ENCODE measurements at regions not wholly inside any gene's neighbourhood (a gene's known extent, or its start where the extent isn't known, plus 50 kb on each side); places are given as distances from the start of the nearest gene placed in this dataset.
A peak's percentile ranks its signal among the peaks of the same experiment; 100 is the strongest.
"Not testable (repeated sequence)": the region's sequence is repeated elsewhere in the genome, so short reads cannot be mapped to it uniquely, and the experiment has no call there.

DNA sequence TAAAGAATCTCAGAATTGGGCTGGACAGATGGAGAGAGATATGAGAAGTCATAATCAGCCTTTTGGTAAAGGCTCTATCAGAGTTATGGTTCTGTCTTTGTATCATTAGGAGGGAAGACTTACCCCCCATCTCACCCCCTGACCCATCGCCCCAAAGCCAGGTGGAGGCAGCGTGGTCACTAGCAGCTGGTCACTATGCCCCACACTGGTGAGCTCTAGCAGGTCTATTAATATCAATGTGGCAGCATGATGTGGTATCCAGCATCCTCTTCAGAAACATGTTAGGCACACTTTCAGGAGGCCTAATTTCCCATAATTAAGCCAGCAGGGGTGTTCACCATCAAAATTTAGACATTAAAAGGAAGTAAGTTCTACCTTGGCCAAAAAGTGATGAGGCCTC lies 183.8 kb upstream of the COX10 start:
- Mint-ChIP-seq H3K27me3 (ENCODE audit: unreplicated experiment) (peaks cover 3% of the 10 kb centered on the region), H3K36me3 (ENCODE audit: unreplicated experiment) (peaks cover 11% of the 10 kb centered on the region), H3K9me3 (ENCODE audit: unreplicated experiment) (peaks cover 4% of the 10 kb centered on the region)

DNA sequence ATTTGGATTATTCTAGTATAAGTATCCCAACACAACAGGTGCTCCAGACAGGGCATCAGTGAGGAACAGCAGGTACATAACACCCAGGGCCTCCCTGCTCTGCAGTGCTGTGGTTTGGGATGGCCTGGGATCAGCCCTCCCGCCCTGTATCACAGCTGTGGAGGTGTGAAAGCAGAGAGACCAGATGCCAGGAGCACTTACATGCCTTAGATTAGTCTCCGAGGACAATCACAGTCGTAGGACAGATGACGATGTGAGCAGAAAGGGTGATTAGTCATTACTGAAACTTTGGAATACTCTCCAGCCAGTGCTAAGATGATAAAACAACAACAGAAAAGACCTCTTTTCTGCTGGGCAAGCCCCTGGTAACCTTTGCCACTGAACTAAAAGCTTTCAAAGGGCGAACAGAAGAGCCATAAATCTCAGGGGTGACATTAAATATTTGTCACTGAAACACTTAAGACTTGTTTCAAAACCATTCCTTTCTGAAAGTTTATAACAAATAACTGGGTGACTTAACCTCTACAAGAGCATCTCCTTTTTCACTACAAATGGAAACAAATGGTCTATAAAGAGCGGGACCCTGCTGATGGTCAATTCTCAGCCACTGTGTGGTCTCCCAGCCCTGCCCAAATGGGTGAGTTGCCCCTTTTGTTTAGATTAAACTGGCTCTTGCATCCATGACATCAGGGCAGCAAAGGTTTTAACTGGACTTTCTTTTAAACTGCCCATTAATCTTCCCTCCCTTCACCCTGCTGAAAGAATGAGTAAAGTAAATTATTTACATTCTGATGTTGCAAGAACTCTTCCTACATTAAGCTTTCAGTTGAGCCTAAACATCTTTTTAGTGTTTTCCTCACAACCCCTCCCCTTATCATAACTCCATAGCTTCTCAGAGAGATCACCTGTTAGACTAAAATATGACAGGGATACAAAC lies 183.1 kb upstream of the COX10 start:
- Mint-ChIP-seq H3K27me3 (ENCODE audit: unreplicated experiment) (peaks cover 3% of the 10 kb centered on the region), H3K4me1 (ENCODE audit: low read depth, unreplicated experiment) (peaks cover 11% of the 10 kb centered on the region), H3K9me3 (ENCODE audit: unreplicated experiment) (peaks cover 4% of the 10 kb centered on the region), H3K4me3 (ENCODE audit: unreplicated experiment) (no peak overlapping the region), H3K27ac (ENCODE audit: unreplicated experiment) (peak overlapping the region; percentile 5), H3K36me3 (ENCODE audit: unreplicated experiment) (peaks cover 11% of the 10 kb centered on the region)
- peak; percentile 28 for DNase-seq
- no peak for TF ChIP-seq CTCF (IDR thresholded peaks at IDR 0.05; ENCODE audit: partially characterized antibody, unreplicated experiment)

More for the DNA sequence above, 183.8 kb upstream of the COX10 start:
- H3K4me3 Mint-ChIP-seq (ENCODE audit: unreplicated experiment) = no peak overlapping the region
- peaks cover 11% of the 10 kb centered on the region for H3K4me1 Mint-ChIP-seq (ENCODE audit: low read depth, unreplicated experiment)
- no peak for DNase-seq
- no peak overlapping the region for H3K27ac Mint-ChIP-seq (ENCODE audit: unreplicated experiment)
- TF ChIP-seq CTCF (IDR thresholded peaks at IDR 0.05; ENCODE audit: partially characterized antibody, unreplicated experiment) = no peak

DNA sequence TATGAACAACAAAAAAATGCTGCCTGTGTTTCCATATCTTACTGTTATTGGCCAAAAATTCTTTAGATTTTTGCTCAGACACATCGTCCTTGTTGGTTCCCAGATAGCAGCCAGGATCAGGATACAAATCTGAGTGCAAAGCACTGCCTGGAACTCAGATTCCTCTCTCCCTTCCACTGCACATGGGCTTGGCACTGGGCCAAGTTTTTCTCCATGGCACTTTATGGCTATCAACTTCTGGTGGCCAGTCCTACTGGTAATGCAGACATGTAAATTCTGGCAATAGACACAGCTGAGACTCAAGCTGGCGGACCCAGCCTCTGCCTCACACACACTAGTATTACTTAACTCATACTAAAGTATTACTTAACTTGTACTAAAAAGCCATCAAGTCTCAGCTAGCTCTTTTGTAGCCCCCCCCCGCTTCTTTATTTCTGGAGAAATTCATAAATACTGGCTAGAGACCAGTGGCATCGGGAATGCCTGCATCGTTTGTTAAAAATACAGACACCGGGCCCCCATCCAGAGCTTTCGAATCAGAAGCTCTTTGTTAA lies 181.2 kb upstream of the COX10 start:
- peaks cover 11% of the 10 kb centered on the region for H3K4me1 Mint-ChIP-seq (ENCODE audit: low read depth, unreplicated experiment)
- no peak for TF ChIP-seq CTCF (IDR thresholded peaks at IDR 0.05; ENCODE audit: partially characterized antibody, unreplicated experiment)
- H3K9me3 Mint-ChIP-seq (ENCODE audit: unreplicated experiment) = peaks cover 2% of the 10 kb centered on the region
- H3K27ac Mint-ChIP-seq (ENCODE audit: unreplicated experiment) = no peak overlapping the region
- peaks cover 3% of the 10 kb centered on the region for H3K27me3 Mint-ChIP-seq (ENCODE audit: unreplicated experiment)
- no peaks in the 10 kb centered on the region for H3K36me3 Mint-ChIP-seq (ENCODE audit: unreplicated experiment)
- peak; percentile 35 for DNase-seq
- no peak overlapping the region for H3K4me3 Mint-ChIP-seq (ENCODE audit: unreplicated experiment)

GRCh38 chr17:13908971-13909370 lies 160.3 kb upstream of the COX10 start:
- H3K27ac Mint-ChIP-seq (ENCODE audit: unreplicated experiment); H3K4me3 Mint-ChIP-seq (ENCODE audit: unreplicated experiment); DNase-seq; H3K27me3 Mint-ChIP-seq (ENCODE audit: unreplicated experiment); H3K36me3 Mint-ChIP-seq (ENCODE audit: unreplicated experiment); H3K9me3 Mint-ChIP-seq (ENCODE audit: unreplicated experiment); H3K4me1 Mint-ChIP-seq (ENCODE audit: low read depth, unreplicated experiment): not testable (repeated sequence)

DNA sequence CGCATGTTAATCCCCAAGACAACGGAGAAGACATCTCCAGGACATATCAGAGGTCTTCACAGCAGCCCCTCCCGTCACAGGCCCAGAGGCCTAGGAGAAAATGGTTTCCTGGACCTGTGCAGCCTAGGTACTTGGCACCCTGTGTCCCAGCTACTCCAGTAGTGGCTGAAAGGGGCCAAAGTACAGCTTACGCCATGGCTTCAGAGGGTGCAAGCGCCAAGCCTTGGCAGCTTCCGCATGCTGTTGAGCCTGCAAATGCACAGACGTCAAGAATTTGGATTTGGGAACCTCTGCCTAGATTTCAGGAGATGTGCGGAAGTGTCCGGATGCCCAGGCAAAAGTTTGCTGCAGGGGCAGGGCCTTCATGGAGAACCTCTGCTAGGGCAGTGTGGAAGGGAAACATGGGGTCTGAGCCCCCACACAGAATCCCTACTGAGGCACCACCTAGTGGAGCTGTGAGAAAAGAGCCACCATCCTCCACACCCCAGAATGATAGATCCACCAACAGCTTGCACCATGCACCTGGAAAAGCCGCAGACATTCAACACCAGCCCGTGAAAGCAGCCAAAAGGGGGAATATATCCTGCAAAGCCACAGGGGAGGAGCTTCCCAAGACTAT lies 159.3 kb upstream of the COX10 start:
- DNase-seq = no peak
- no peak overlapping the region for H3K27ac Mint-ChIP-seq (ENCODE audit: unreplicated experiment)
- peaks cover 1% of the 10 kb centered on the region for H3K9me3 Mint-ChIP-seq (ENCODE audit: unreplicated experiment)
- no peak for TF ChIP-seq CTCF (IDR thresholded peaks at IDR 0.05; ENCODE audit: partially characterized antibody, unreplicated experiment)
- no peaks in the 10 kb centered on the region for H3K27me3 Mint-ChIP-seq (ENCODE audit: unreplicated experiment)
- no peak overlapping the region for H3K4me3 Mint-ChIP-seq (ENCODE audit: unreplicated experiment)
- H3K36me3 Mint-ChIP-seq (ENCODE audit: unreplicated experiment) = peaks cover 8% of the 10 kb centered on the region
- H3K4me1 Mint-ChIP-seq (ENCODE audit: low read depth, unreplicated experiment) = no peaks in the 10 kb centered on the region
